HCT116 (cell line): ENCODE measurements at regions not wholly inside any gene's neighbourhood (a gene's known extent, or its start where the extent isn't known, plus 50 kb on each side); places are given as distances from the start of the nearest gene placed in this dataset.

Experiments used
- ATAC-seq: fragments of 200-7000 bp; cut with Tn5 transposase; 2 replicates; pipeline ENCODE4 v1.9.1; 2020; ENCODE audit warnings: mild to moderate bottlenecking, moderate library complexity
- BruUV-seq: library from RNA; stranded (reverse); fragments of 400-500 nt; replicated peaks from 2 replicates; lab custom pipeline; 2021; lab: Mats Ljungman, UMichigan
- CTCF ChIA-PET: fragments of 300-600 bp; sonication (Branson Sonifier 250); formaldehyde crosslinking; loops from one replicate; lab custom pipeline; 2021; ENCODE audit warnings: antibody characterized with exemption; lab: Charles Lee
- POLR2A ChIA-PET: fragments of 300-600, 350-600 bp; sonication (Branson Sonifier 250); formaldehyde crosslinking; loops from one replicate; lab custom pipeline; 2021; ENCODE audit warnings: antibody characterized with exemption; lab: Charles Lee
- RAD21 ChIA-PET, 2 experiments: fragments of 300-600 bp; sonication (Branson Sonifier 250); formaldehyde crosslinking; loops; one replicate each; lab custom pipeline; 2023; ENCODE audit warnings: low total read pairs in 2 of 2; ENCODE audit not compliant: uncharacterized antibody in 2 of 2, unreplicated experiment in 2 of 2, low non-redundant PET in 1 of 2; lab: Charles Lee
- DNase-seq: peaks from one replicate; pipeline ENCODE4 v3.0.0-alpha.2; 2010; ENCODE audit warnings: low read depth, low spot score
- H2AFZ ChIP-seq: fragments of 200-600 bp; shearing (Covaris generic), sonication (generic); 2 replicates; pipeline ENCODE4 v1.6.1; 2017; ENCODE audit warnings: low read depth, mixed run types, mixed read lengths, antibody characterized with exemption, low read length; ENCODE audit not compliant: poor library complexity, severe bottlenecking
- H3K27ac ChIP-seq: 2 replicates; pipeline ENCODE4 v1.5.1; 2012; ENCODE audit warnings: low read depth, low read length
- H3K27me3 ChIP-seq: fragments of 200-600 bp; sonication (generic); 2 replicates; pipeline ENCODE4 v1.6.1; 2016; ENCODE audit warnings: mixed run types, low read length, mixed read lengths; ENCODE audit not compliant: insufficient read depth
- H3K36me3 ChIP-seq, 2 experiments: fragments of 200-500 bp in 1 of 2; fragments of 200-600 bp in 1 of 2; sonication (Bioruptor generic) in 1 of 2; sonication (generic) in 1 of 2; 2 replicates each; pipeline versions ENCODE4 v1.5.1 to v1.6.1; 2014 to 2016; ENCODE audit warnings: low read length in 2 of 2, inconsistent platforms in 1 of 2, mixed read lengths in 1 of 2, mixed run types in 1 of 2; ENCODE audit not compliant: insufficient read depth in 2 of 2, control insufficient read depth in 1 of 2
- H3K4me1 ChIP-seq, 2 experiments: fragments of 200-600 bp in 1 of 2; sonication (generic) in 1 of 2; 2 replicates each; pipeline versions ENCODE4 v1.5.1 to v1.6.1; 2012 to 2017; ENCODE audit warnings: low read length in 2 of 2, inconsistent platforms in 1 of 2, mild to moderate bottlenecking in 1 of 2, mixed read lengths in 1 of 2, mixed run types in 1 of 2, moderate library complexity in 1 of 2; ENCODE audit not compliant: insufficient read depth in 2 of 2, control insufficient read depth in 1 of 2
- H3K4me2 ChIP-seq: fragments of 200-600 bp; sonication (generic); 2 replicates; pipeline ENCODE4 v1.6.1; 2017; ENCODE audit warnings: mixed run types, low read length, mixed read lengths
- H3K4me3 ChIP-seq, 2 experiments: fragments of 200-600 bp in 1 of 2; sonication (generic) in 1 of 2; replicated peaks in 1 of 2; 2 replicates each; pipeline ENCODE4 v1.5.1; 2011 to 2016; ENCODE audit warnings: low read length in 2 of 2, control low read depth in 1 of 2, low read depth in 1 of 2, mild to moderate bottlenecking in 1 of 2, mixed read lengths in 1 of 2, mixed run types in 1 of 2
- H3K79me2 ChIP-seq: fragments of 200-600 bp; sonication (generic); 2 replicates; pipeline ENCODE4 v1.6.1; 2017; ENCODE audit warnings: mild to moderate bottlenecking, mixed run types, low read length, moderate library complexity, mixed read lengths; ENCODE audit not compliant: insufficient read depth
- H3K9ac ChIP-seq: fragments of 200-600 bp; sonication (generic); 2 replicates; pipeline ENCODE4 v1.6.1; 2016; ENCODE audit warnings: low read length, mixed read lengths
- H3K9me2 ChIP-seq: fragments of 200-600 bp; sonication (generic), shearing (Covaris generic); 2 replicates; pipeline ENCODE4 v1.6.1; 2017; ENCODE audit warnings: mixed run types, mild to moderate bottlenecking, moderate library complexity; ENCODE audit not compliant: insufficient read depth
- H3K9me3 ChIP-seq, 2 experiments: fragments of 200-500 bp in 1 of 2; fragments of 200-600 bp in 1 of 2; sonication (Bioruptor generic) in 1 of 2; sonication (generic) in 1 of 2; 2 replicates each; pipeline ENCODE4 v1.6.1; 2014 to 2017; ENCODE audit warnings: low read length in 2 of 2, mixed read lengths in 2 of 2, inconsistent platforms in 1 of 2, low read depth in 1 of 2, mild to moderate bottlenecking in 1 of 2, mixed run types in 1 of 2, moderate library complexity in 1 of 2; ENCODE audit not compliant: control insufficient read depth in 1 of 2, insufficient read depth in 1 of 2
- H4K20me1 ChIP-seq: fragments of 200-600 bp; sonication (generic), shearing (Covaris generic); 2 replicates; pipeline ENCODE4 v1.6.1; 2017; ENCODE audit warnings: mixed run types, mild to moderate bottlenecking, moderate library complexity; ENCODE audit not compliant: insufficient read depth
- CEBPB ChIP-seq: IDR thresholded peaks from 2 replicates; pipeline ENCODE4 v1.6.1; 2012; ENCODE audit warnings: low read depth
- EGR1 ChIP-seq: IDR thresholded peaks from 2 replicates; pipeline ENCODE4 v1.6.1; 2012; ENCODE audit warnings: low read depth
- ELF1 ChIP-seq: IDR thresholded peaks from 2 replicates; pipeline ENCODE4 v1.6.1; 2012; ENCODE audit warnings: low read depth, borderline replicate concordance
- EZH2 ChIP-seq: fragments of 200-600 bp; sonication (generic); IDR thresholded peaks from 2 replicates; pipeline ENCODE4 v1.6.1; 2017; ENCODE audit warnings: antibody characterized with exemption, mixed run types
- POLR2A ChIP-seq: IDR thresholded peaks from 2 replicates; pipeline ENCODE4 v1.7.0; 2011; ENCODE audit warnings: borderline replicate concordance; ENCODE audit not compliant: insufficient read depth, insufficient read length; ENCODE audit errors: extremely low read depth
- RAD21 ChIP-seq: IDR thresholded peaks from 2 replicates; pipeline ENCODE4 v1.6.1; 2012; ENCODE audit warnings: low read depth, mild to moderate bottlenecking
- SIN3A ChIP-seq: IDR thresholded peaks from 2 replicates; pipeline ENCODE4 v1.6.1; 2012; ENCODE audit warnings: low read depth
- SRF ChIP-seq: IDR thresholded peaks from 2 replicates; pipeline ENCODE4 v1.6.1; 2012; ENCODE audit warnings: low read depth
- TCF7L2 ChIP-seq: IDR thresholded peaks from 2 replicates; pipeline ENCODE4 v1.7.0; 2011; ENCODE audit warnings: borderline replicate concordance, inconsistent platforms; ENCODE audit not compliant: insufficient read depth, insufficient read length; ENCODE audit errors: extremely low read depth
- YY1 ChIP-seq: IDR thresholded peaks from 2 replicates; pipeline ENCODE4 v1.6.1; 2011; ENCODE audit warnings: low read length, low read depth, moderate library complexity, mild to moderate bottlenecking; ENCODE audit not compliant: insufficient replicate concordance; ENCODE audit errors: extremely low read depth
- intact Hi-C: fragments of 100-400 bp; cut with micrococcal nuclease; formaldehyde crosslinking; loops from 2 replicates; pipeline ENCODE4 v1.10.0; 2022
- TF ChIP-seq, protein P1 (sequence below): IDR thresholded peaks from 2 replicates; pipeline ENCODE4 v1.6.1; 2011; ENCODE audit warnings: mild to moderate bottlenecking, low read length, moderate library complexity; ENCODE audit not compliant: insufficient replicate concordance; ENCODE audit errors: extremely low read depth
- TF ChIP-seq, protein P2 (sequence below): IDR thresholded peaks from 2 replicates; pipeline ENCODE4 v1.6.1; 2012; ENCODE audit warnings: low read depth

- POLR2A ChIA-PET = no interaction called here
These were observed 282.5 kb upstream of the EPHA3 start for GRCh38 chr3:88824666-88825564.

GRCh38 chr3:88828466-88828865 is 279.0 kb upstream of the EPHA3 start:
- Histone ChIP-seq H3K4me1 (no peaks in the 10 kb centered on the region), H3K9me3 (peaks cover 13 to 38% of the 10 kb centered on the region in 2 experiments; a peak in 2 of 4 replicates), H3K79me2 (no peaks in the 10 kb centered on the region), H3K9me2 (no peaks in the 10 kb centered on the region), H3K36me3 (no peaks in the 10 kb centered on the region), H3K4me2 (no peak overlapping the region), H3K27ac (no peak overlapping the region), H3K9ac (no peak overlapping the region), H2AFZ (no peak overlapping the region), H3K4me3 (no peak overlapping the region), H3K27me3 (no peaks in the 10 kb centered on the region), H4K20me1 (no peaks in the 10 kb centered on the region)
- CTCF ChIA-PET = no interaction called here
- intact Hi-C loops = no loop called here
- no TSS peak for BruUV-seq
- ATAC-seq = no peak
- RAD21 ChIA-PET = no interaction called here
- TF ChIP-seq, protein P1, sequence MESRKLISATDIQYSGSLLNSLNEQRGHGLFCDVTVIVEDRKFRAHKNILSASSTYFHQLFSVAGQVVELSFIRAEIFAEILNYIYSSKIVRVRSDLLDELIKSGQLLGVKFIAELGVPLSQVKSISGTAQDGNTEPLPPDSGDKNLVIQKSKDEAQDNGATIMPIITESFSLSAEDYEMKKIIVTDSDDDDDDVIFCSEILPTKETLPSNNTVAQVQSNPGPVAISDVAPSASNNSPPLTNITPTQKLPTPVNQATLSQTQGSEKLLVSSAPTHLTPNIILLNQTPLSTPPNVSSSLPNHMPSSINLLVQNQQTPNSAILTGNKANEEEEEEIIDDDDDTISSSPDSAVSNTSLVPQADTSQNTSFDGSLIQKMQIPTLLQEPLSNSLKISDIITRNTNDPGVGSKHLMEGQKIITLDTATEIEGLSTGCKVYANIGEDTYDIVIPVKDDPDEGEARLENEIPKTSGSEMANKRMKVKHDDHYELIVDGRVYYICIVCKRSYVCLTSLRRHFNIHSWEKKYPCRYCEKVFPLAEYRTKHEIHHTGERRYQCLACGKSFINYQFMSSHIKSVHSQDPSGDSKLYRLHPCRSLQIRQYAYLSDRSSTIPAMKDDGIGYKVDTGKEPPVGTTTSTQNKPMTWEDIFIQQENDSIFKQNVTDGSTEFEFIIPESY = no peak
- no peak for TF ChIP-seq SIN3A
- TF ChIP-seq ELF1 = no peak
- TF ChIP-seq YY1 = no peak
- TF ChIP-seq, protein P2, sequence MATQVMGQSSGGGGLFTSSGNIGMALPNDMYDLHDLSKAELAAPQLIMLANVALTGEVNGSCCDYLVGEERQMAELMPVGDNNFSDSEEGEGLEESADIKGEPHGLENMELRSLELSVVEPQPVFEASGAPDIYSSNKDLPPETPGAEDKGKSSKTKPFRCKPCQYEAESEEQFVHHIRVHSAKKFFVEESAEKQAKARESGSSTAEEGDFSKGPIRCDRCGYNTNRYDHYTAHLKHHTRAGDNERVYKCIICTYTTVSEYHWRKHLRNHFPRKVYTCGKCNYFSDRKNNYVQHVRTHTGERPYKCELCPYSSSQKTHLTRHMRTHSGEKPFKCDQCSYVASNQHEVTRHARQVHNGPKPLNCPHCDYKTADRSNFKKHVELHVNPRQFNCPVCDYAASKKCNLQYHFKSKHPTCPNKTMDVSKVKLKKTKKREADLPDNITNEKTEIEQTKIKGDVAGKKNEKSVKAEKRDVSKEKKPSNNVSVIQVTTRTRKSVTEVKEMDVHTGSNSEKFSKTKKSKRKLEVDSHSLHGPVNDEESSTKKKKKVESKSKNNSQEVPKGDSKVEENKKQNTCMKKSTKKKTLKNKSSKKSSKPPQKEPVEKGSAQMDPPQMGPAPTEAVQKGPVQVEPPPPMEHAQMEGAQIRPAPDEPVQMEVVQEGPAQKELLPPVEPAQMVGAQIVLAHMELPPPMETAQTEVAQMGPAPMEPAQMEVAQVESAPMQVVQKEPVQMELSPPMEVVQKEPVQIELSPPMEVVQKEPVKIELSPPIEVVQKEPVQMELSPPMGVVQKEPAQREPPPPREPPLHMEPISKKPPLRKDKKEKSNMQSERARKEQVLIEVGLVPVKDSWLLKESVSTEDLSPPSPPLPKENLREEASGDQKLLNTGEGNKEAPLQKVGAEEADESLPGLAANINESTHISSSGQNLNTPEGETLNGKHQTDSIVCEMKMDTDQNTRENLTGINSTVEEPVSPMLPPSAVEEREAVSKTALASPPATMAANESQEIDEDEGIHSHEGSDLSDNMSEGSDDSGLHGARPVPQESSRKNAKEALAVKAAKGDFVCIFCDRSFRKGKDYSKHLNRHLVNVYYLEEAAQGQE = no peak
- no peak for TF ChIP-seq RAD21
- TF ChIP-seq EGR1 = no peak
- TF ChIP-seq TCF7L2 = no peak
- TF ChIP-seq EZH2 = no peak
- TF ChIP-seq POLR2A = no peak
- no peak for TF ChIP-seq SRF
- POLR2A ChIA-PET = no interaction called here
- no peak for DNase-seq

More at GRCh38 chr3:88824666-88825564, 282.5 kb upstream of the EPHA3 start:
- H4K20me1 ChIP-seq = no peaks in the 10 kb centered on the region
- H3K79me2 ChIP-seq = no peaks in the 10 kb centered on the region
- H3K36me3 ChIP-seq = no peaks in the 10 kb centered on the region
- H3K9me3 ChIP-seq = peaks cover 18 to 35% of the 10 kb centered on the region in 2 experiments; a peak in 2 of 4 replicates
- TF ChIP-seq CEBPB (no peak), EZH2 (no peak), SIN3A (no peak)
- H3K9me2 ChIP-seq = no peaks in the 10 kb centered on the region
- no peak for DNase-seq
- CTCF ChIA-PET = no interaction called here
- no peak overlapping the region for H3K4me3 ChIP-seq
- no peak overlapping the region for H3K9ac ChIP-seq
- ATAC-seq = no peak
- no peak overlapping the region for H3K4me2 ChIP-seq
- intact Hi-C loops = no loop called here
- no peak overlapping the region for H3K27ac ChIP-seq
- H3K4me1 ChIP-seq = no peaks in the 10 kb centered on the region
- BruUV-seq = no TSS peak
- RAD21 ChIA-PET = no interaction called here
- H3K27me3 ChIP-seq = no peaks in the 10 kb centered on the region
- H2AFZ ChIP-seq = no peak overlapping the region
